AG09309 (cell line): ENCODE measurements at regions not wholly inside any gene's neighbourhood (a gene's known extent, or its start where the extent isn't known, plus 50 kb on each side); places are given as distances from the start of the nearest gene placed in this dataset.

Source experiments
- DNase-seq: peaks from one replicate; pipeline ENCODE4 v3.0.0-alpha.2; 2010; ENCODE audit warnings: low read depth
- H3K4me3 ChIP-seq: 2 replicates; pipeline ENCODE4 v1.5.1; 2011; ENCODE audit warnings: mild to moderate bottlenecking, low read depth, low read length, moderate library complexity; ENCODE audit not compliant: control insufficient read depth
- TF ChIP-seq, protein P1 (sequence below): IDR thresholded peaks from 2 replicates; pipeline ENCODE4 v1.5.1; 2011; ENCODE audit warnings: mild to moderate bottlenecking, low read depth, low read length, inconsistent platforms; ENCODE audit not compliant: insufficient read depth, control insufficient read depth; ENCODE audit errors: missing control alignments

DNA sequence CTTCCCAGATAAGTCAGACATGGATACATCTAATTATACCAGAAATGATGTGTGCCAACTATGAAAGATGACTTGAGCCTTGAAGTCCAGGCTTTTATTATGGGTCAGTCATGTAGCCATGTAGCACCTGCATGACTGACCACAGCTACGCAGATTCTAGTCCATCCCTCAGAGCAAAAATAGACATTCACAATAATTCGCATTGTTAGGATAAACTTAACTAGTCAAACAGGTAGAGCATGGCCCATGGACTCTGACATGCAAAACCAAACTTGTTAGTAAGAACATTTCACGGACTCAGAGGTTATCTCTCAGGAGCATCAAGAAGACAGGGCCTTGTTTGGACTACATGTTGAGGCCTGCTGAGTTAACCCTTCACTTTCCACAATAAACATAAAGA, 132.6 kb downstream of the PWWP3B start:
- DNase-seq: no peak
- H3K4me3 ChIP-seq: no peak overlapping the region
- TF ChIP-seq, protein P1, sequence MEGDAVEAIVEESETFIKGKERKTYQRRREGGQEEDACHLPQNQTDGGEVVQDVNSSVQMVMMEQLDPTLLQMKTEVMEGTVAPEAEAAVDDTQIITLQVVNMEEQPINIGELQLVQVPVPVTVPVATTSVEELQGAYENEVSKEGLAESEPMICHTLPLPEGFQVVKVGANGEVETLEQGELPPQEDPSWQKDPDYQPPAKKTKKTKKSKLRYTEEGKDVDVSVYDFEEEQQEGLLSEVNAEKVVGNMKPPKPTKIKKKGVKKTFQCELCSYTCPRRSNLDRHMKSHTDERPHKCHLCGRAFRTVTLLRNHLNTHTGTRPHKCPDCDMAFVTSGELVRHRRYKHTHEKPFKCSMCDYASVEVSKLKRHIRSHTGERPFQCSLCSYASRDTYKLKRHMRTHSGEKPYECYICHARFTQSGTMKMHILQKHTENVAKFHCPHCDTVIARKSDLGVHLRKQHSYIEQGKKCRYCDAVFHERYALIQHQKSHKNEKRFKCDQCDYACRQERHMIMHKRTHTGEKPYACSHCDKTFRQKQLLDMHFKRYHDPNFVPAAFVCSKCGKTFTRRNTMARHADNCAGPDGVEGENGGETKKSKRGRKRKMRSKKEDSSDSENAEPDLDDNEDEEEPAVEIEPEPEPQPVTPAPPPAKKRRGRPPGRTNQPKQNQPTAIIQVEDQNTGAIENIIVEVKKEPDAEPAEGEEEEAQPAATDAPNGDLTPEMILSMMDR: no peak

DNA sequence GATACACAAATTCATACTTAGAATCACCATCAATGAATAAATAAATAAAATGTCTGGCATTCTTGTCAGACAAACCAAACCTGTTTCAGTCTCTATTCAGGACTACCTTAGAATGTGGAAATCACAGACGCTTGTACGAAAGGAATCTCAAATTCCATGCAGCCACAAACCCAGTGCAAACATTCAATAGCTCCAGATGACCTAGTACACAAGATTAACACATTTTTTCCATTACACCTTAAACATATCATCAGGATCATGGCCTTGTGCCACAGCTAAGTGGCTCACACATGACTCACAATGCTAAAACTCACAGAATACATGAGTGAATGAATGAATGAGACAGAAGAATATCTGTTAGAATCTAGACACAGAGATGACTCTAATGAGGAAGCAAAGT, 134.2 kb downstream of the PWWP3B start:
- H3K4me3 ChIP-seq: no peak overlapping the region
- DNase-seq: no peak
- TF ChIP-seq, protein P1: no peak

DNA sequence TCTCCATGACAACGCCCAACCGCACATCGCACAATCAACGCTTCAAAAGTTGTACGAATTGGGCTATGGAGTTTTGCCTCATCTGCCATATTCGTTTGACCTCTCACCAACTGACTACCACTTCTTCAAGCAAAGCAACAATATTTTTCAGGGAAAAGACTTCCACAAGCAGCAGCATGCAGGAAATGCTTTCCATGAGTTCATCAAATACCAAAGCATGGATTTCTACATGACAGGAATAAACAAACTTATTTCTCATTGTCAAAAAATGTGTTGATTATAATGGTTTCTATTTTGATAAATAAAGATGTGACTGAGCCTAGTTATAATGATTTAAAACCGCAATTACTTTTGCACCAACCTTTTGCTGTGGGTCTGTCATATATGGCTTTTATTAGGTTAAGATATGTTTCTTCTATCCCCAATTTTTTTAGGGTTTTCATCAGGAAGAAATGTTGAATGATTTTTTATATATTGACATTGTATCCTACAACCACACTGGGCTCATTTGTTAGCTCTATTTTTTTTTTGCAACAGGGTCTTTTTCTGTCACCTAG, 138.4 kb downstream of the PWWP3B start:
- TF ChIP-seq, protein P1: no peak
- DNase-seq: no peak
- H3K4me3 ChIP-seq: no peak overlapping the region

DNA sequence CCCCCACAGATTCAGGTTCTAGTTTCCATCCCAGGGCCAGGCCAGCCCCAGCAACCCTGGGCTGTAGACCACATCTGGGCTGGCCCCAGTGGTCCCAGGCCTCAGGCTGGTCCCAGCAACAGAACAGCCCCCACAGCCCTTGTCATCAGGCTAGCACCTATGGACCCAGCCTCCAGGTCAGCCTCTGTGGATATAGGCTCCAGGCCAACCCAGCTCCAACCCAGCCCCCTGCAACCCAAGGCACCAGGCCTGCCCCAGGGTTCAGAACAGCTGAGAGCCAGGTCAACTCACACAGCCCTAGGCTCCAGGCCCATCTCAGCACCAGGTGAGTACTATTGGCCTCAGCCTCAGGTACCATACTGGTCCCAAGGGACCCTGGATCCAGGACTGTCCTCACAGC, 155.3 kb downstream of the PWWP3B start:
- H3K4me3 ChIP-seq: no peak overlapping the region
- DNase-seq: no peak
- TF ChIP-seq, protein P1: no peak

DNA sequence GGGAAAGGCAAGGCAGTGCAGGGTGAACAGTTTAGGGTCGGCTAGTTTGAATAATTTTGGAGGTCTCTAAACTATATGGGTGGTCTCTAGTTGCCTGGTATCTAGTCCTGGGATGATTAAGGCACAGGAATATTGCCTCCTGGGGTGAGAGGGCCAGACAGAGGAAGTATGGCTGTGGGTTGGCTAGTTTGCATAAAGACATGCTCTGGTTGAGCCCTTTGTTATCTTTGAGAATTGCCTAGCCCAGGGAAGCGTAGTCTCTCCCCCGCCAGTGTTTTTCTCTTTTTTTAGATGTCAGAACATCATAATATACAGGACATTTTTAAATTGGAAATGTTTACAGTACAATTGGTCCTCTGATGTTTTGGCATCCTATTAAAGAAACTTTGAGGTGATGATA, 163.5 kb downstream of the PWWP3B start:
- DNase-seq: no peak
- TF ChIP-seq, protein P1: no peak
- no peak overlapping the region for H3K4me3 ChIP-seq

DNA sequence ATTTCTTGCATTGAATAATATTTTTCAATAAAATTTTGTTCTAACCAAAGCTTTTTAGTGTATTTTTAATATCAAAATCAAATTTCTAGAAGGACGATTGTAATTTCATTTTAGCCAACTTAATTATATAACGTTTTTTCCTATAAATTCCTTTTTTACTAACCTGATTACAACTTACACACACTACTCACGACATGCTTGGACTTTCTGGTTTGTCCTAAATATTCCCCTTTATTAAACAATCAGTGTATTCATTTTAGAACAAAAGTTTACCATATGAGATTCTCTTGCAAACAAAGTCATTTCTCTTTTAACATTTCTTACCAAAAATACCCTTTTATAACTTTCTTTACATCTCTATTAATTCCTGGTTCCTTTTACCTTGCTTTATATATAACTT, 173.7 kb downstream of the PWWP3B start:
- DNase-seq: no peak
- TF ChIP-seq, protein P1: no peak
- no peak overlapping the region for H3K4me3 ChIP-seq

DNA sequence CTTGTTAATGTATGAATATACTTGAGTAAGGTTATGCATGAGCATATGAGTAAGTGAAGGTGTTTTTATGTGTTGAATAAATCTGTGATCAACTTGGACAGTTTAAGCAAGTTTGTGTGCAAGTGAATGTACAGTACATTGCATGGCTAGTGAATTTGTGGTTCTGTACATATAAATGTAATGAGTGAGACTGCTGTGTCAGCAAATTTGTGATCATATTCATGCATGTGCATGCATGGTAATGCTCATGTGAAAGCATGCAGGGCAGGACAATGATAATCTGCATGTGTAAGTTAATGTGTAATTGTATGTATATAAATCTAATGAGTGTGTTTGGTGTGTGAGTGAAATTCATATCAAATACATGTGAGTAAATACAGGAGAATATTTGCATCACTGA, 188.5 kb downstream of the PWWP3B start:
- TF ChIP-seq, protein P1: no peak
- no peak overlapping the region for H3K4me3 ChIP-seq
- no peak for DNase-seq
